ENCODE measurements at regions not wholly inside any gene's neighbourhood (a gene's known extent, or its start where the extent isn't known, plus 50 kb on each side); places are given as distances from the start of the nearest gene placed in this dataset.

- no peak overlapping the region for H3K4me3 ChIP-seq (replicated peaks; ENCODE audit: low read depth, low read length)
- DNase-seq (ENCODE audit: low read depth) = no peak
- no peak for TF ChIP-seq CTCF (IDR thresholded peaks at IDR 0.05; ENCODE audit: low read length, missing control alignments)
These were observed 361.8 kb downstream of the RNF144A start for GRCh38 chr2:7278984-7279383.

- no peak overlapping the region for H3K4me3 ChIP-seq (replicated peaks; ENCODE audit: low read depth, low read length)
- no peak for DNase-seq (ENCODE audit: low read depth)
- no peak for TF ChIP-seq CTCF (IDR thresholded peaks at IDR 0.05; ENCODE audit: low read length, missing control alignments)
These were observed 362.3 kb downstream of the RNF144A start for GRCh38 chr2:7279421-7279949.

- DNase-seq (ENCODE audit: low read depth) = no peak
- TF ChIP-seq CTCF (IDR thresholded peaks at IDR 0.05; ENCODE audit: low read length, missing control alignments) = no peak
- H3K4me3 ChIP-seq (replicated peaks; ENCODE audit: low read depth, low read length) = no peak overlapping the region
These were observed 363.6 kb downstream of the RNF144A start for GRCh38 chr2:7280790-7281189.

GRCh38 chr2:7281231-7282201, 364.3 kb downstream of the RNF144A start:
- H3K4me3 ChIP-seq (replicated peaks; ENCODE audit: low read depth, low read length) = no peak overlapping the region
- no peak for DNase-seq (ENCODE audit: low read depth)
- TF ChIP-seq CTCF (IDR thresholded peaks at IDR 0.05; ENCODE audit: low read length, missing control alignments) = no peak

- no peak overlapping the region for H3K4me3 ChIP-seq (replicated peaks; ENCODE audit: low read depth, low read length)
- no peak for TF ChIP-seq CTCF (IDR thresholded peaks at IDR 0.05; ENCODE audit: low read length, missing control alignments)
These were observed 368.9 kb downstream of the RNF144A start for GRCh38 chr2:7286120-7286519.

GRCh38 chr2:7288484-7288883, 371.3 kb downstream of the RNF144A start:
- TF ChIP-seq CTCF (IDR thresholded peaks at IDR 0.05; ENCODE audit: low read length, missing control alignments) = no peak
- DNase-seq (ENCODE audit: low read depth) = no peak
- no peak overlapping the region for H3K4me3 ChIP-seq (replicated peaks; ENCODE audit: low read depth, low read length)

More at GRCh38 chr2:7286120-7286519, 368.9 kb downstream of the RNF144A start:
- DNase-seq (ENCODE audit: low read depth) = no peak

Measured in fibroblast of pulmonary artery (primary cell).